ENCODE measurements at regions not wholly inside any gene's neighbourhood (a gene's known extent, or its start where the extent isn't known, plus 50 kb on each side); places are given as distances from the start of the nearest gene placed in this dataset.

GRCh38 chr12:116432314-116432750, 126.8 kb upstream of the MAP1LC3B2 start:
- H3K9me3 ChIP-seq, result no peaks in the 10 kb centered on the region
- H3K4me1 ChIP-seq, result peaks cover 0 to 45% (median 29%) of the 10 kb centered on the region in 4 donors
- no peak overlapping the region for H3K4me3 ChIP-seq
- H3K36me3 ChIP-seq, result no peaks in the 10 kb centered on the region
- no peak for DNase-seq
- no peaks in the 10 kb centered on the region for H3K27me3 ChIP-seq
- intact Hi-C loops (cut with DNase I; ENCODE audit: low total_unique reads), result loop anchor here (5.0 kb wide), 1 partner anchor 100 kb away; no protein-coding TSS in a partner anchor
- TF ChIP-seq CTCF (IDR thresholded peaks at IDR 0.05), result no peak
- no peak overlapping the region for H3K27ac ChIP-seq

GRCh38 chr12:116433249-116433648, 125.9 kb upstream of the MAP1LC3B2 start:
- no peak overlapping the region for H3K4me3 ChIP-seq
- TF ChIP-seq CTCF (IDR thresholded peaks at IDR 0.05), result no peak
- peak overlapping the region; percentile 66 to 69 for H3K27ac ChIP-seq

GRCh38 chr12:116434155-116435011, 124.8 kb upstream of the MAP1LC3B2 start:
- intact Hi-C loops (cut with DNase I; ENCODE audit: low total_unique reads), result loop anchor here (5.0 kb wide), 1 partner anchor 98 kb away; no protein-coding TSS in a partner anchor
- H3K27ac ChIP-seq, result peak overlapping the region; percentile 66 to 69

More at GRCh38 chr12:116433249-116433648, 125.9 kb upstream of the MAP1LC3B2 start:
- Histone ChIP-seq H3K27me3 (no peaks in the 10 kb centered on the region), H3K9me3 (no peaks in the 10 kb centered on the region), H3K4me1 (peaks cover 0 to 40% (median 26%) of the 10 kb centered on the region in 4 donors), H3K36me3 (no peaks in the 10 kb centered on the region)
- intact Hi-C loops (cut with DNase I; ENCODE audit: low total_unique reads), result loop anchor here (5.0 kb wide), 1 partner anchor 99 kb away; no protein-coding TSS in a partner anchor
- no peak for DNase-seq

GRCh38 chr12:116435984-116436383, 123.2 kb upstream of the MAP1LC3B2 start:
- TF ChIP-seq CTCF (IDR thresholded peaks at IDR 0.05), result no peak
- Histone ChIP-seq H3K4me3 (no peak overlapping the region), H3K4me1 (peaks cover 0 to 40% (median 26%) of the 10 kb centered on the region in 4 donors), H3K9me3 (no peaks in the 10 kb centered on the region), H3K27ac (no peak overlapping the region), H3K27me3 (no peaks in the 10 kb centered on the region), H3K36me3 (no peaks in the 10 kb centered on the region)
- intact Hi-C loops (cut with DNase I; ENCODE audit: low total_unique reads), result no loop called here
- DNase-seq, result no peak

More at GRCh38 chr12:116434155-116435011, 124.8 kb upstream of the MAP1LC3B2 start:
- DNase-seq, result peak; percentile 92 to 97
- no peaks in the 10 kb centered on the region for H3K27me3 ChIP-seq
- no peaks in the 10 kb centered on the region for H3K36me3 ChIP-seq
- peak in 1 of 2 experiments; percentile 12 for TF ChIP-seq CTCF (IDR thresholded peaks at IDR 0.05)
- H3K9me3 ChIP-seq, result no peaks in the 10 kb centered on the region
- peaks cover 0 to 40% (median 26%) of the 10 kb centered on the region in 4 donors for H3K4me1 ChIP-seq
- H3K4me3 ChIP-seq, result peak overlapping the region; percentile 26 to 48

GRCh38 chr12:116436561-116437249, 122.5 kb upstream of the MAP1LC3B2 start:
- no peaks in the 10 kb centered on the region for H3K36me3 ChIP-seq
- no peak for DNase-seq
- no peak overlapping the region for H3K4me3 ChIP-seq
- no peak for TF ChIP-seq CTCF (IDR thresholded peaks at IDR 0.05)
- intact Hi-C loops (cut with DNase I; ENCODE audit: low total_unique reads), result no loop called here
- H3K27me3 ChIP-seq, result no peaks in the 10 kb centered on the region
- H3K4me1 ChIP-seq, result peaks cover 0 to 39% (median 26%) of the 10 kb centered on the region in 4 donors
- H3K27ac ChIP-seq, result no peak overlapping the region
- no peaks in the 10 kb centered on the region for H3K9me3 ChIP-seq
